H1 (cell line): ENCODE measurements at regions not wholly inside any gene's neighbourhood (a gene's known extent, or its start where the extent isn't known, plus 50 kb on each side); places are given as distances from the start of the nearest gene placed in this dataset.

Experiments used
- CTCF ChIA-PET: fragments of 300-600 bp; sonication (Branson Sonifier 250); formaldehyde crosslinking; loops from one replicate; lab custom pipeline; 2021; ENCODE audit not compliant: partially characterized antibody; lab: Charles Lee
- POLR2A ChIA-PET: fragments of 300-600 bp; sonication (Branson Sonifier 250); formaldehyde crosslinking; loops from one replicate; lab custom pipeline; 2021; ENCODE audit warnings: inconsistent platforms; ENCODE audit not compliant: partially characterized antibody; lab: Charles Lee
- DNase-seq, 2 experiments: peaks; one replicate each; pipeline versions ENCODE4 v3.0.0 to v3.0.0-alpha.2; 2010 to 2022; ENCODE audit warnings: low spot score in 2 of 2, low read depth in 1 of 2, mixed read lengths in 1 of 2
- FAIRE-seq: peaks from 2 replicates; lab custom pipeline; 2011; peaks lifted over from hg19 to GRCh38; lab: Jason Lieb, UNC
- H2AFZ ChIP-seq: 2 replicates; pipeline ENCODE4 v1.8.1; 2012; ENCODE audit warnings: low read length, inconsistent platforms
- H2AK5ac ChIP-seq: 2 replicates; pipeline ENCODE4 v1.6.1; 2013; ENCODE audit warnings: low read depth, low read length
- H2BK120ac ChIP-seq: replicated peaks from 2 replicates; pipeline ENCODE3; 2013; ENCODE audit warnings: low read depth, low read length, inconsistent platforms
- H2BK12ac ChIP-seq: 2 replicates; pipeline ENCODE4 v1.6.1; 2013; ENCODE audit warnings: low read depth, low read length
- H2BK15ac ChIP-seq: 2 replicates; pipeline ENCODE4 v1.6.1; 2013; ENCODE audit warnings: low read length
- H2BK20ac ChIP-seq: 2 replicates; pipeline ENCODE4 v1.6.1; 2013; ENCODE audit warnings: low read length
- H2BK5ac ChIP-seq: 2 replicates; pipeline ENCODE4 v1.6.1; 2013; ENCODE audit warnings: low read depth, low read length
- H3K14ac ChIP-seq: 2 replicates; pipeline ENCODE4 v1.6.1; 2013; ENCODE audit warnings: inconsistent platforms; ENCODE audit not compliant: insufficient read length
- H3K18ac ChIP-seq: 2 replicates; pipeline ENCODE4 v1.6.1; 2013; ENCODE audit warnings: low read length; ENCODE audit errors: extremely low read depth
- H3K23ac ChIP-seq: 2 replicates; pipeline ENCODE4 v1.6.1; 2013; ENCODE audit warnings: inconsistent platforms; ENCODE audit not compliant: insufficient read length
- H3K23me2 ChIP-seq: 2 replicates; pipeline ENCODE4 v1.6.1; 2013; ENCODE audit warnings: low read depth, low read length
- H3K27ac ChIP-seq: 2 replicates; pipeline ENCODE4 v1.6.1; 2011; ENCODE audit warnings: low read depth, low read length, inconsistent platforms
- H3K27me3 ChIP-seq, 4 experiments: replicated peaks in 1 of 4; 1 replicate in 1 of 4; 2 replicates in 3 of 4; pipeline versions ENCODE4 v1.6.1 to v1.8.1; 2011 to 2013; ENCODE audit warnings: low read length in 3 of 4, mild to moderate bottlenecking in 3 of 4, inconsistent platforms in 2 of 4, mixed read lengths in 2 of 4, moderate library complexity in 1 of 4; ENCODE audit not compliant: control insufficient read depth in 3 of 4, insufficient read depth in 3 of 4; ENCODE audit errors: extremely low read depth in 1 of 4
- H3K36me3 ChIP-seq, 4 experiments: 2 replicates each; pipeline versions ENCODE4 v1.6.1 to v1.8.1; 2011 to 2013; ENCODE audit warnings: mild to moderate bottlenecking in 4 of 4, low read length in 3 of 4, moderate library complexity in 2 of 4, control low read depth in 1 of 4, inconsistent platforms in 1 of 4; ENCODE audit not compliant: insufficient read depth in 4 of 4, control insufficient read depth in 2 of 4
- H3K4ac ChIP-seq: replicated peaks from 2 replicates; pipeline ENCODE3; 2013; ENCODE audit warnings: low read length, low read depth, mixed read lengths, inconsistent platforms; ENCODE audit not compliant: insufficient read length
- H3K4me1 ChIP-seq, 4 experiments: replicated peaks in 1 of 4; 1 replicate in 1 of 4; 2 replicates in 3 of 4; pipeline versions ENCODE4 v1.6.1 to v1.8.1; 2011 to 2013; ENCODE audit warnings: low read length in 3 of 4, inconsistent platforms in 2 of 4, mixed read lengths in 1 of 4; ENCODE audit not compliant: insufficient read depth in 4 of 4, control insufficient read depth in 3 of 4
- H3K4me2 ChIP-seq, 2 experiments: 2 replicates each; pipeline versions ENCODE4 v1.6.1 to v1.8.1; 2011 to 2013; ENCODE audit warnings: low read depth in 2 of 2, low read length in 2 of 2, control low read depth in 1 of 2, inconsistent platforms in 1 of 2, mild to moderate bottlenecking in 1 of 2; ENCODE audit not compliant: insufficient read depth in 1 of 2
- H3K4me3 ChIP-seq, 4 experiments: fragments of 200-600, 300-600 bp in 1 of 4; sonication (generic), shearing (Covaris generic), sonication (Bioruptor Twin) in 1 of 4; 2 replicates each; pipeline versions ENCODE4 v1.5.1 to v1.8.1; 2011 to 2016; ENCODE audit warnings: low read length in 4 of 4, low read depth in 3 of 4, control low read depth in 2 of 4, inconsistent platforms in 2 of 4, mild to moderate bottlenecking in 2 of 4, mixed read lengths in 1 of 4, moderate library complexity in 1 of 4; ENCODE audit not compliant: insufficient read depth in 2 of 4; ENCODE audit errors: extremely low read depth in 1 of 4
- H3K56ac ChIP-seq: replicated peaks from 2 replicates; pipeline ENCODE3; 2013; ENCODE audit warnings: low read depth, mild to moderate bottlenecking, mixed read lengths, low read length, inconsistent platforms; ENCODE audit not compliant: insufficient read length
- H3K79me1 ChIP-seq: 2 replicates; pipeline ENCODE4 v1.6.1; 2013; ENCODE audit warnings: low read depth, low read length, control low read depth
- H3K79me2 ChIP-seq, 2 experiments: 2 replicates each; pipeline versions ENCODE4 v1.6.1 to v1.8.1; 2012 to 2013; ENCODE audit warnings: low read length in 2 of 2, mild to moderate bottlenecking in 2 of 2, inconsistent platforms in 1 of 2; ENCODE audit not compliant: insufficient read depth in 2 of 2, control insufficient read depth in 1 of 2
- H3K9ac ChIP-seq, 4 experiments: replicated peaks in 1 of 4; 1 replicate in 1 of 4; 2 replicates in 3 of 4; pipeline versions ENCODE4 v1.6.1 to v1.8.1; 2011 to 2013; ENCODE audit warnings: low read depth in 3 of 4, low read length in 3 of 4, control low read depth in 2 of 4, mild to moderate bottlenecking in 2 of 4, moderate library complexity in 2 of 4, inconsistent platforms in 1 of 4; ENCODE audit errors: extremely low read depth in 1 of 4
- H3K9me3 ChIP-seq, 2 experiments: 2 replicates each; pipeline versions ENCODE4 v1.6.1 to v1.8.1; 2012 to 2013; ENCODE audit warnings: mild to moderate bottlenecking in 2 of 2, moderate library complexity in 2 of 2, control low read depth in 1 of 2, inconsistent platforms in 1 of 2, low read depth in 1 of 2, low read length in 1 of 2, mixed read lengths in 1 of 2; ENCODE audit not compliant: insufficient read depth in 2 of 2
- H4K20me1 ChIP-seq, 2 experiments: replicated peaks in 1 of 2; 2 replicates each; pipeline versions ENCODE3 to v1.8.1; 2011 to 2013; ENCODE audit warnings: inconsistent platforms in 2 of 2, low read length in 2 of 2, mild to moderate bottlenecking in 1 of 2; ENCODE audit not compliant: insufficient read depth in 2 of 2, control insufficient read depth in 1 of 2
- H4K5ac ChIP-seq: 2 replicates; pipeline ENCODE4 v1.6.1; 2013; ENCODE audit warnings: low read length, low read depth, mixed read lengths, inconsistent platforms; ENCODE audit not compliant: insufficient read length
- H4K8ac ChIP-seq: 2 replicates; pipeline ENCODE4 v1.8.0; 2013; ENCODE audit warnings: mild to moderate bottlenecking, moderate library complexity, low read length, inconsistent platforms; ENCODE audit not compliant: insufficient read depth; ENCODE audit errors: extremely low read depth
- H4K91ac ChIP-seq: replicated peaks from 2 replicates; pipeline ENCODE3; 2013; ENCODE audit warnings: low read length, mixed read lengths, inconsistent platforms; ENCODE audit not compliant: insufficient read length
- CTBP2 ChIP-seq: IDR thresholded peaks from 2 replicates; pipeline ENCODE4 v1.7.0; 2011; ENCODE audit warnings: borderline replicate concordance, mild to moderate bottlenecking, moderate library complexity, mixed read lengths, low read length; ENCODE audit not compliant: insufficient read depth, insufficient read length
- PHF8 ChIP-seq: fragments of 200-600 bp; sonication (generic); conservative IDR thresholded peaks from 2 replicates; pipeline ENCODE4 v1.7.1; 2012; ENCODE audit warnings: low read depth, mild to moderate bottlenecking, inconsistent platforms, low read length, moderate library complexity
- RAD21 ChIP-seq, 2 experiments: IDR thresholded peaks in 1 of 2; conservative IDR thresholded peaks in 1 of 2; 2 replicates each; pipeline ENCODE4 v1.6.1; 2011; ENCODE audit warnings: low read depth in 2 of 2, low read length in 2 of 2, improper control_type of control experiment in 1 of 2, inconsistent platforms in 1 of 2, mild to moderate bottlenecking in 1 of 2, moderate library complexity in 1 of 2
- SIN3A ChIP-seq, 2 experiments: IDR thresholded peaks in 1 of 2; conservative IDR thresholded peaks in 1 of 2; 2 replicates each; pipeline ENCODE4 v1.6.1; 2011 to 2012; ENCODE audit warnings: low read length in 2 of 2, improper control_type of control experiment in 1 of 2, low read depth in 1 of 2, mild to moderate bottlenecking in 1 of 2
- TCF12 ChIP-seq: IDR thresholded peaks from 2 replicates; pipeline ENCODE4 v1.6.1; 2011; ENCODE audit warnings: low read depth, mild to moderate bottlenecking, low read length
- WGBS, 2 experiments: shearing (Covaris generic) in 1 of 2; methylation state at CpG; one replicate each; pipeline versions ENCODE4 v1.1.6 to v1.1.7; 2013 to 2015; ENCODE audit warnings: low lambda C conversion rate in 2 of 2, mixed read lengths in 2 of 2, inconsistent platforms in 1 of 2, low coverage in 1 of 2, missing lambda C conversion rate in 1 of 2; ENCODE audit not compliant: insufficient replicate concordance in 2 of 2, insufficient coverage in 1 of 2, insufficient read length in 1 of 2; ENCODE audit errors: extremely low coverage in 1 of 2, missing lambda C conversion rate in 1 of 2; 5-methylcytosine and 5-hydroxymethylcytosine counted together
- TF ChIP-seq, protein P1 (sequence below): IDR thresholded peaks from 2 replicates; pipeline ENCODE4 v1.6.1; 2012; ENCODE audit warnings: low read length, inconsistent platforms

DNA sequence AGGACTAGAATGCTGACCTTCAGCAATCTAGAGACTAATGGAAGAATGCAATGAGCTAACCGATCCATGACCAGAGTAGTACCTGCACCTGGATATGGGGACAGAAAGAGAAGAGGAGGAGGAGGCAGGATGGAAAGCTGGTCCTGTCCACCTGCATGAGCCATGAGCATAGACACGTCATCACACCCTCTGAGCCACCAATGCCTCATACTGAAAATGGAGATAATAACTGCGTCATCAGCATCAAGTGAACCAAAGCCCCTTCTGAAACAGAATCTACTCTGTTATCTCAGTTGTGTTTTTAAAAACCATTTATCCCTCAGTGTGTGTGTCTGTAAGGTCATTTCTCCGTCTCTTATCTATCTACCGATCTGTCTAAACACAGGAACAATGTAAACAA is 327.0 kb downstream of the BCL11B start:
- no peak for FAIRE-seq
- no peak overlapping the region for H3K4me2 ChIP-seq

More for the DNA sequence above, 327.0 kb downstream of the BCL11B start:
- TF ChIP-seq, protein P1, sequence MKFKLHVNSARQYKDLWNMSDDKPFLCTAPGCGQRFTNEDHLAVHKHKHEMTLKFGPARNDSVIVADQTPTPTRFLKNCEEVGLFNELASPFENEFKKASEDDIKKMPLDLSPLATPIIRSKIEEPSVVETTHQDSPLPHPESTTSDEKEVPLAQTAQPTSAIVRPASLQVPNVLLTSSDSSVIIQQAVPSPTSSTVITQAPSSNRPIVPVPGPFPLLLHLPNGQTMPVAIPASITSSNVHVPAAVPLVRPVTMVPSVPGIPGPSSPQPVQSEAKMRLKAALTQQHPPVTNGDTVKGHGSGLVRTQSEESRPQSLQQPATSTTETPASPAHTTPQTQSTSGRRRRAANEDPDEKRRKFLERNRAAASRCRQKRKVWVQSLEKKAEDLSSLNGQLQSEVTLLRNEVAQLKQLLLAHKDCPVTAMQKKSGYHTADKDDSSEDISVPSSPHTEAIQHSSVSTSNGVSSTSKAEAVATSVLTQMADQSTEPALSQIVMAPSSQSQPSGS = no peak
- TF ChIP-seq CTBP2 (no peak), SIN3A (conservative IDR thresholded peaks at IDR 0.05 in 1 of 2, IDR thresholded peaks at IDR 0.05 in 1 of 2; ENCODE audit: low read depth in 1 of 2, low read length in 2 of 2) (no peak), PHF8 (no peak), TCF12 (no peak), RAD21 (IDR thresholded peaks at IDR 0.05 in 1 of 2, conservative IDR thresholded peaks at IDR 0.05 in 1 of 2; ENCODE audit: low read depth in 2 of 2, low read length in 2 of 2) (no peak)
- H3K23me2 ChIP-seq = no peaks in the 10 kb centered on the region
- H2AK5ac ChIP-seq = no peak overlapping the region
- no peak overlapping the region for H3K9ac ChIP-seq
- no peak overlapping the region for H3K4ac ChIP-seq
- no peak for DNase-seq
- no peaks in the 10 kb centered on the region for H3K36me3 ChIP-seq
- no peaks in the 10 kb centered on the region for H3K79me1 ChIP-seq
- no peak overlapping the region for H3K14ac ChIP-seq
- 93% methylated on average over 5 of the region's 5 CpGs; no CpG with 5 or more reads in 1 of the 2 experiments for WGBS, 2 experiments
- H4K20me1 ChIP-seq = no peaks in the 10 kb centered on the region
- no peak overlapping the region for H3K18ac ChIP-seq
- no peak overlapping the region for H4K8ac ChIP-seq
- H3K56ac ChIP-seq = no peak overlapping the region
- no peak overlapping the region for H2BK120ac ChIP-seq
- no peak overlapping the region for H3K23ac ChIP-seq
- H2BK5ac ChIP-seq = no peak overlapping the region
- H3K79me2 ChIP-seq = no peaks in the 10 kb centered on the region
- H2AFZ ChIP-seq = no peak overlapping the region
- H3K27ac ChIP-seq = no peak overlapping the region
- no peaks in the 10 kb centered on the region for H3K9me3 ChIP-seq
- H2BK12ac ChIP-seq = 0 out of 2 replicates have a peak overlapping the region, but pooled peaks have one; percentile 10
- no peak overlapping the region for H4K5ac ChIP-seq
- peaks cover 0 to 3% (median 0%) of the 10 kb centered on the region in 4 experiments; a peak in 2 of 7 replicates for H3K4me1 ChIP-seq
- H3K4me3 ChIP-seq = no peak overlapping the region
- H3K27me3 ChIP-seq = no peaks in the 10 kb centered on the region; a peak in 1 of 7 replicates
- H2BK15ac ChIP-seq = no peak overlapping the region
- CTCF ChIA-PET = no interaction called here
- H4K91ac ChIP-seq = no peak overlapping the region
- POLR2A ChIA-PET = no interaction called here
- no peak overlapping the region for H2BK20ac ChIP-seq
